MCF 10A (cell line): ENCODE measurements at regions not wholly inside any gene's neighbourhood (a gene's known extent, or its start where the extent isn't known, plus 50 kb on each side); places are given as distances from the start of the nearest gene placed in this dataset.

Experiments
- BruUV-seq: library from RNA; stranded (reverse); fragments of 400-500 nt; replicated peaks from 2 replicates; lab custom pipeline; 2021; lab: Mats Ljungman, UMichigan
- CTCF ChIA-PET: fragments of 300-600 bp; sonication (Branson Sonifier 250); formaldehyde crosslinking; extraction: SDS; loops from one replicate; lab custom pipeline; 2021; ENCODE audit warnings: antibody characterized with exemption, inconsistent platforms; lab: Yijun Ruan, JAX
- POLR2A ChIA-PET: fragments of 300-600, 350-650 bp; sonication (Branson Sonifier 250); formaldehyde crosslinking; extraction: SDS; loops from one replicate; lab custom pipeline; 2020; ENCODE audit warnings: antibody characterized with exemption, inconsistent platforms; lab: Yijun Ruan, JAX
- DNase-seq: peaks from one replicate; pipeline ENCODE4 v3.0.0-alpha.2; 2018; ENCODE audit not compliant: unreplicated experiment
- H3K27ac Mint-ChIP-seq: one replicate; pipeline ENCODE4 v1.8.0; 2022; ENCODE audit warnings: mild to moderate bottlenecking, low read depth, mixed read lengths; ENCODE audit not compliant: unreplicated experiment
- H3K27me3 Mint-ChIP-seq: one replicate; pipeline ENCODE4 v1.8.0; 2022; ENCODE audit warnings: mixed read lengths; ENCODE audit not compliant: insufficient read depth, unreplicated experiment
- H3K36me3 Mint-ChIP-seq: one replicate; pipeline ENCODE4 v1.8.0; 2022; ENCODE audit warnings: mild to moderate bottlenecking, moderate library complexity, mixed read lengths; ENCODE audit not compliant: insufficient read depth, unreplicated experiment
- H3K4me1 Mint-ChIP-seq: one replicate; pipeline ENCODE4 v1.8.0; 2022; ENCODE audit warnings: mixed read lengths; ENCODE audit not compliant: insufficient read depth, unreplicated experiment
- H3K4me3 Mint-ChIP-seq: one replicate; pipeline ENCODE4 v1.8.0; 2022; ENCODE audit warnings: mild to moderate bottlenecking, moderate library complexity, mixed read lengths; ENCODE audit not compliant: unreplicated experiment
- H3K9me3 Mint-ChIP-seq: one replicate; pipeline ENCODE4 v1.8.0; 2022; ENCODE audit warnings: mixed read lengths; ENCODE audit not compliant: unreplicated experiment
- CTCF ChIP-seq: fragments of 200-600 bp; IDR thresholded peaks from one replicate; pipeline ENCODE4 v1.8.0; 2022; ENCODE audit warnings: antibody characterized with exemption, mild to moderate bottlenecking; ENCODE audit not compliant: unreplicated experiment
- intact Hi-C: fragments of 100-400 bp; cut with micrococcal nuclease; formaldehyde crosslinking; loops from 2 replicates; pipeline ENCODE4 v1.14.1; 2022

GRCh38 chr20:17807651-17808050, 107.9 kb downstream of the BANF2 start:
- Mint-ChIP-seq H3K36me3 (no peaks in the 10 kb centered on the region), H3K27ac (no peak overlapping the region), H3K27me3 (no peaks in the 10 kb centered on the region), H3K9me3 (no peaks in the 10 kb centered on the region), H3K4me1 (peaks cover 7% of the 10 kb centered on the region), H3K4me3 (no peak overlapping the region)
- ChIA-PET CTCF (no interaction called here), POLR2A (no interaction called here)
- TF ChIP-seq CTCF: no peak
- no TSS peak for BruUV-seq
- DNase-seq: no peak
- intact Hi-C loops: no loop called here

- Mint-ChIP-seq H3K36me3 (no peaks in the 10 kb centered on the region), H3K4me3 (no peak overlapping the region), H3K27me3 (no peaks in the 10 kb centered on the region), H3K27ac (no peak overlapping the region), H3K9me3 (no peaks in the 10 kb centered on the region), H3K4me1 (peaks cover 7% of the 10 kb centered on the region)
- ChIA-PET CTCF (interaction anchor here (0.6 kb wide), 1 partner anchor 91 kb away, joined by 3 read pairs; no protein-coding TSS in a partner anchor), POLR2A (no interaction called here)
- no peak for DNase-seq
- BruUV-seq: no TSS peak
- no peak for TF ChIP-seq CTCF
- intact Hi-C loops: no loop called here
These were observed 107.1 kb downstream of the BANF2 start for GRCh38 chr20:17806739-17807441.

GRCh38 chr20:17806107-17806506, 106.3 kb downstream of the BANF2 start:
- Mint-ChIP-seq H3K36me3 (no peaks in the 10 kb centered on the region), H3K27me3 (no peaks in the 10 kb centered on the region), H3K4me1 (peaks cover 7% of the 10 kb centered on the region), H3K4me3 (no peak overlapping the region), H3K27ac (no peak overlapping the region), H3K9me3 (no peaks in the 10 kb centered on the region)
- ChIA-PET POLR2A (no interaction called here), CTCF (interaction anchor here (0.6 to 1.0 kb wide), 4 partner anchors 34 to 190 kb away, joined by 3 read pairs; no protein-coding TSS in a partner anchor)
- BruUV-seq: no TSS peak
- no peak for TF ChIP-seq CTCF
- intact Hi-C loops: no loop called here
- DNase-seq: no peak

GRCh38 chr20:17803765-17804164, 104.0 kb downstream of the BANF2 start:
- intact Hi-C loops: no loop called here
- no peaks in the 10 kb centered on the region for H3K27me3 Mint-ChIP-seq
- no peak for TF ChIP-seq CTCF
- H3K4me3 Mint-ChIP-seq: no peak overlapping the region
- ChIA-PET CTCF (interaction anchor here (0.6 kb wide), 1 partner anchor 374 kb away, joined by 3 read pairs; no protein-coding TSS in a partner anchor), POLR2A (no interaction called here)
- no peak overlapping the region for H3K27ac Mint-ChIP-seq
- no peaks in the 10 kb centered on the region for H3K9me3 Mint-ChIP-seq
- no peaks in the 10 kb centered on the region for H3K36me3 Mint-ChIP-seq
- no peak for DNase-seq
- no peaks in the 10 kb centered on the region for H3K4me1 Mint-ChIP-seq
- no TSS peak for BruUV-seq
